Stimulated activated CD4-positive, alpha-beta T cell treated with anti-CD3 and anti-CD28 coated beads, TNF-alpha, amount 100 ng/mL, for 24 hours (primary cell): ENCODE measurements at regions not wholly inside any gene's neighbourhood (a gene's known extent, or its start where the extent isn't known, plus 50 kb on each side); places are given as distances from the start of the nearest gene placed in this dataset.

Source experiments
- DNase-seq, 3 experiments: peaks; one replicate each; pipeline ENCODE4 v3.0.0-alpha.2; 2020; ENCODE audit warnings: low read depth in 3 of 3

DNA sequence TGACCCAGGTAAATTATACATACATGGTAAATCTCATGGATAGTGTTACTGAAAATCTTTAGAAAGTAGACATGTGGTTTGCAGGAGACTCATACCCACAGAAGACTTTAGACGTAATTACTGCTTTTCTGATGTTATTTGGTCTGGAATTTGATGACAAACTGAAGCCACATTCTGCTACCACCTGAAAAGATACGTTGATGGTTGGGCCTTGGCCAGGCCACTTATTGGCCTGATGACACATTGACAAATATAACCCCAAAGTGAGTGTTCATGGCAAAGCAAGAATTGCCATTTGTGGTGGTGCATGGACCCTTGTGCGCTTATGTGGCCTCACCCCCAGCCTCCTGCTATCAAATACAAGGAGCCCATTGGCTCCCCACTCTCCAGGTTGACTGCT is 155.6 kb downstream of the METTL4 start:
- DNase-seq: no peak

DNA sequence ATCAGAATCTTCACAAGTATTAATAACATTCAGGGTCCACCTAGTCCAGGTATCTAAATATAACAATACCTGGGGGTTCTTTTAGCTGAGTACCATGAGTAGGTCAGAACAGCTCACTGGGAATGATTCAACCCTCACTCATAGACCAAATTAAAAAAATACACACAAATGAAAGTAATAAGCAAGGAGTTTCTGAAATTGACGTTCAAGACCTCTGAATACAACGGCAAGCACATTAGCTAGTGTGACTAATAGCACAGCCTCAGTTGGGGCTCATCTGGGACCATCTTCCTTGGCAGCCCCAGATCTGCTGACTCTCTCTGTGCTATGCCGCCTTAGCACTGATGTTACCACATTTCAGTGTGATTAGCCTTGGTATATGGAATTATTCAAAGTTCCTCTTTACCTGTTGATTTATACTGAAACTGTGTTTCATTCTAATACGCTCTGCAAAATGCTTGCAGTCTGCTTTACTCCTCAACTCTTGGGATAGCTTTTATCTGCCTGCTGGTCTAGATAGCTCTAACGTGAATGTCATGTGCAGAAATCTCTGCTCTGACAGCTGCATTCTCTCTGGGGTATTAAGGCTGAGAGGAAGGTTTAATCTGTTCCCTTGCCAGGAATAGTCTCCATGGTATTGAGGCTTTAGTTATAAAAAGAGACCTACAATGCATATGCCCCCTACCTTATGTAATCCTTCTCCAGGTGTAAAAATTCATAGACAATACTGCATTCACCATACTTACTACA is 153.3 kb downstream of the METTL4 start:
- DNase-seq: no peak

DNA sequence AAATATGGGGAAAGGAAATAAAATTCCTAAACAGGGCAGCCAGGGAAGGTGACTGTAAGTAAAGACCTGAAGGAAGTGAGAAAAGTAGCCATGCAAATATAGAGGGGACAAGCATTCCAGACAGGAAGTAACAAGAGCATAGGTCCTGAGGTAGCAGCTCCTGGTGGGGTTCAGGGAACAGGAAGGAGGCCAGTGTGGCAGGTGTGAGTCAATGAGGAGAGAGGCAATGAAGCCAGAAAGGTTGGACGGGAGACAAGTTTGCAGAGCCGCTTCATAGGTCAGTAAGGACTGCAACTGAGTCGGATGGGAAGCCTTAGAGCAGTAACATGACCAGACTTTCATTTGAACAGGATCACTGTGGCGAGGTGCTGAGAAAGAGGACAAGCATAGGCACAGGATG is 150.9 kb downstream of the METTL4 start:
- no peak for DNase-seq

DNA sequence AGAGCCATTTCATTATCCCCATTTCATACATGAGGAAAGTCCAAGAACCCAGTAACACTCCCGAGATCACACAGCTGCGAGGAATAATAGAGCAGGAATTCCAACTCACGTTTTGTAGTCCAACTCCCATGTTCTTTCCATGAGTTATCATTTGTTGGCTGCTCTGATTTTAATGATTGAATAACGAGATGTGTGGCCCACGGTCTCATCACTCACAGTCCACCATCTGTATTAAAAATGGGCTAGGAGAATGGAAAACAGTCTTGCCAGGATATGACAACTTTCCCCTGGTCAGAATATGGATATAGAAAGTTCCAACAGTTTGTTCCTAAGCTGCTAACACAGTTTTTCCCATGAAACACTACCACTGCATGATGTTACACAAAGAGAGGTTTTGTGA is 147.5 kb downstream of the METTL4 start:
- DNase-seq: no peak

DNA sequence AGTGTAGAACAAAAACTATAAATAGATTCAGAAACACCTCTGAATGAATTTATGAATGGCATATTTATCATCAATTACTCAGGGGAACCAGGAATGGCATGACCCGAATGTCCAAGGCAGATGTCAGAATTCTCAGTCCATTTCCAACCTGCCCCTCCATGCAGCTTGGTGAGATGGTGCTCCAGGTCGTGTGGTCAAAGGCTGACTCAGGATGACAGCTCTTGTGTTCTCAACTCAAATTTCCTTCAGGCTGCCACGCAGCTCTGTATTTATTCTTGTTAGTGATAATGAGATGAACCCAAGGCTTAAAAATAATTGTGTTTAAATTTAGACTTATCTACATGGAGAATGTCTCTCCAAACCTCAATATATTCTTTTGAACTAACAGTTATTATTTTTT is 146.9 kb downstream of the METTL4 start:
- DNase-seq: no peak

DNA sequence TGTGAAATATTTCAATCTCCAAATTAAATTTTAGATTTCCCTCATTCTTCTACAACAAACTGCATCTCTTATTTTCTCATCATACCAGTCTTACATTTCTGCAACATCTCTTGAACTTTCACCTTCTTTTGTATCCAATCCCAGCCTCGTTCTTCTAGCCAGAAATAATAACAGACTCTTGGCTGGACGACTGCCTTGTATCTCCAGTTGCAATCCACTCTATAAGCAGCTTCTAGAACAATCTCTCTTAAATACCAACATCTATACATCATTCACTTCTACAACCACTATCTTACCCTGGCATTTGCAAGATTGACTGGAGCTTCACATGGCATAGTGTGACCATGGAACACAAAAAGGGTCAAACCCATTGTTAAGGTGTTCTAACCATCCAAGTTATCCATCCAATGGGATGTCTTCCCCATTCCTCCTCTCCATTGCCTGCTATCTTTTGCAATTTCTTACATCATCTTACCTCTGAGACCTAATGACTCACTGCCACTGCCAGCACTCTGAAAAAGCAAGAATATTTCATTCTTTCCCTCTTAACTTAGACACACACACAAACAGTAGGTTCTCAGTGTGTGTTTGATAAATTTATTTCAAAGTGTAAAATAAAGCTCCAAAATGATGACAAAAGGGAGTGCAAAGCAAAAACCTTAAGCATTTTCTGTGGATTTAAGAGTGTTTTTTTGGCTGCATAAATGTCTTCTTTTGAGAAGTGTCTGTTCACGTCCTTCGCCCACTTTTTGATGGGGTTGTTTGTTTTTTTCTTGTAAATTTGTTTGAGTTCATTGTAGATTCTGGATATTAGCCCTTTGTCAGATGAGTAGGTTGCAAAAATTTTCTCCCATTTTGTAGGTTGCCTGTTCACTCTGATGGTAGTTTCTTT is 145.6 kb downstream of the METTL4 start:
- DNase-seq: no peak

DNA sequence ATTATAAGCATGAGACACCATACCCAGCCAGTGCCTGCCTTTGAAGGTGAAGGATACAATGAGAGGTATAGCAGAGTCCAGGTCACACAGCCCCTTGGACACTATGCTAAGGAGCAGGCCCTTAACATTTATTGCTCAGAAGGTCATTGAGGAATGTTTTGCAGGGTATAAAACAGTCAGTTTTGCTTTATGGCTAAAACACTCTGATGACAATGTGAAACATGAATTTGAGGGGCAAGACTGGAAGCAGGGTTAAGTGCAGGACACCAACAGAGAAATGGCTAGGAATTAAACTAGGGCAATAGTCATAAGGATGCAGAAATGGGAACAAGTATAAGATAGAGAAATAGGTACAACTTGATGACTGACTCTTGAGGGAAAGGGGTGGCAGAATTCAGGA is 141.1 kb downstream of the METTL4 start:
- no peak for DNase-seq

DNA sequence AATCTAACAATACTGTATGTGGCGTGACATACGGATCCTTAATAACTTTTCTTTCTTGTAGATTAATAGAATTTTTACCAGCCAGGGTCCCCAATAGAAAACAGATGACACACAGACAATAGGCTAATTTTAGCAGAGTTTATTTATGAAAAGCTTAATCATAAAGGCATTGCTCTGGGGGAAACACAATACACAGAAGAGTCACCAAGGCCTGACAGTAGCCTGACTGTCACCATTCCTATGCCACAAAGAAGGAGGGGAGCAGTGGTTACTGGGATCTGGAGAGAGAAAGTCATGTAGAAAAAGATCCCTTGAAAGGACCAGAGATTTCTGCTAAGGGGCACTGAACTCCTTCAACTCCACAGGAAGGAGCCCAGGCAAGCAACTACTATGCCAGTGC is 139.5 kb downstream of the METTL4 start:
- no peak for DNase-seq

DNA sequence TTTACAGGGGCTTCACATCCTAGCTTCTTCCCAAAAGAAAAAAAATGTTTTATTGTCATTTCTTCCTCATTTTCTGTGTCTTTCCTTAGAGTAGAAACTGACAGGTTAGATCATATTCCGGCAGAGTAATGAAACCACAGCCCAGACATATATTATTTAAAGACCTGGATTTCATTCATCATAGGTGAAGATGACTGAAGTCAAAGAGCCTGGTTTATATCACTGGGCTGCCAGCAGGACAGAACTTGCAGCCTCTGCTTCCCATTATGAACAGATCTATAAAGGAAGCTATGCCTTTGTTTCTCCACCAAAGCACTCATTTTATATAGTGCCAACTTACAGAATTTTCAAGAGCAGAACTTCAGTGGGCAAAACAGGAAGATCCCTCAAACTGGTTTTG is 137.9 kb downstream of the METTL4 start:
- DNase-seq: no peak

DNA sequence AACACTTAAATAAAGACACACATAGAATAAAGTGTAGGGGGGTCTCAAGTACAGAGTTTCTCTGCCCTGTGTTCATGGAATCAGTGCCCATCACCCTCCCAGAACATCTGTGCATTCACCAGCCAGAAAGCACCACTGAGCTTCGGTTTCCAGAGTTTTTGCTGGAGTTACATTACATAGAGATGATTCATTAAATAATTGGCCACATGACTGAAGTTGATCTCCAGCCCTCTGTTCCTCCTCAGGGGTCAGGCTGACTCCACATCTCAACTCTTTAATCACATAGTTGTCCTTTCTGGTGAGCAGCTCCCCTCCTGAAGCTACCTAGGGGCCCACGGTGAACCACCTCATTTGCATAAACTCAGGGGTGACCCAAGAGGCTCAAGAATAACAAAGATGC is 129.8 kb downstream of the METTL4 start:
- DNase-seq: no peak

DNA sequence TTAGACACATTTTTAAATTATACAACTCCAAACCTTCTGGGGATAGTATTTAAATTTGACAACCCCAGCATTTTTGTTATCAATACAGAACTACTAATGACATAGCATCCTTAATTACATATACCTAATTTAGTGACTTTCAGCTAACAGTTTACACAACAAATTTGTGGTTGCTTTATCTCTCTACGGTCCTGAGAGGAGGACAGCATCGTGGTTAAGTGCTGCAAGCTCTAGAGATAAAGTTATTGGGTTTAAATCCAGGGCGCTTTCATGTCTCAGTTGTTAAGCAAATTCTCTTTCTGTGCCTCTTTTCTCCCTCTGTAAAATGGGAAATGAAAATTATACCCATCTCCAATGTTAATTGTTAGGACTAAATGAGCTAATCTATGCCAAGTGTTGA is 129.3 kb downstream of the METTL4 start:
- DNase-seq: no peak

DNA sequence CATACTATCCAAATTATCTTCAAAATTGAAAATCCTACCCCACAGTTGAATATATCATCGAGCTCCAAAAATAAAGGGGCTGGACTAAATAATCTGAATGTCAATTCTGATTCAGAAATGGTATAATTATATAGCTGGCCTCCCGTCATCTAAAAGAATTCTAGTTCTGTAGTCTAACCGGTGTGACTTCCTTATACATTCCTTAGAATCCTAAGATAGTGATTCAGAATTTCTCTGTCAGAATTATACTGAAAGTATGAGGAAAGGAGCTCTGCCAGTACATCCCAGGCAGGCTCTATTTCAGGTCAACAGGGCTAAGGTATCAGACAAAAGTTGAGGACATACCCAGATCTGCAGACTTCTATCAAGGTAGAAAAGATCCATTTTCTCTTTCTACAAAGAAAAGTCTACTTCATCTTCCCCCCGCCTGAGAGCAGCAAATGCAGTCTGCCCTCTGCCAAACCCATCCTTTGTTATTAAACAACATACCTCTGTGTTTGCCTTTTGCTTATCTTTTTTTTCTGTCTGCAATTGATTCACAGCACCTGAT is 128.5 kb downstream of the METTL4 start:
- DNase-seq: no peak

DNA sequence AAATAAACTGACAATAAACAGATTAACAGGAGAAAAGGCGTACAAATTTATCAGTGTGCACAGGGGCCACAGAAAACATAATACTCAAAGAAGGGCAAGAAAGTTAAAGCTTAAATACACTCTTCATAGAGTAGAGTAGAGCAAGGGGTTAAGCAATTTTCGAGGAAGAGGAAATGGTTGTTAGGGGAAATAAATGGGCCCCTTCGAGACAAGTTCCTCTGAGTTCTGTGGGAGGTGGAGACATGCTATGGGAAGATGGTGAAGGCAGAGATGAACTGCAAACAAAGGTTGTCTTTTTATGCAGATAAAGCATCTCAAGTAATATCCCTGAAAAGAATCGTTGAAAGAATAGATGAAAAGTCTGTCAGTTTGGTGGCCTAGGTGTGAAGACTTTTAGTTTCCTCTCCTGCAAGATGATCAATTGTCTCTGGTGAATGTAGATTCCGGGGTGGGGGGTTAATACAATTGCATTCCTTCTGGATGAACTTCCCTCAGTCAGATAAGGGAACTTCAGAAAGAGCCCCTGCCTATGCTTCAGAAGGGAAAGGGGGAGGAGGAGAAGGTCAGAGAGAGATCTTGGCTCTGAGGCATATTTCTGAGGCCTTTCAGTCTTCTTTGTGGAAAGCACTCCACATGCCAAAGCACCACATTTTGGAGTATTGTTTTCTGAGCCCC is 127.0 kb downstream of the METTL4 start:
- no peak for DNase-seq

DNA sequence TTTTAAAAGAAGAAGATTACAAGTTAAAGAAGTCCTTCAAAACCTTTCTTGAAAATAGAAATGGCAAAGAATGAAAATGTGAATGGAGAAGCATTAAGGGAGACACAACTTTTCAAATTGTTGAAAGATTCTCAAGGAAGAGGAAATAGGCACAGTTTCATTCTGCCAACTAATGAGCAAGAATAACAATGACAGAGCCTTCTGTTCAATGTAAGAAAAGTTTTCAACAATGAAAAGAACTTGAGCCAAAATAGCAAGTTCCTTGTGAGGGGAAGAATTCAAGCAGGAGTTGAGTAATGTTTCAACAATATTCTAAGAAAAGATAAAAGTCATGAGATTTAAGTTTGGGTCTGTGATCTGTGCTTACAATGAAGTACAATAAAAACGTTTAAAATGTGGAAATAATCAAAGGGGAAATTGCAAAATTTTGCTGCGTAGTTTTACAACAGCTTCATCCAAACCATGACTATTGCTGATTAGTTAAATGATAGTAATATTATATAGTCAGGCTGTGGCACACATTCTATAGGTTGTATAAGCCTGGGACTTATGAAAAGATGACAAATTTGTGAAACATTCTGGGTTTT is 122.6 kb downstream of the METTL4 start:
- DNase-seq: no peak

DNA sequence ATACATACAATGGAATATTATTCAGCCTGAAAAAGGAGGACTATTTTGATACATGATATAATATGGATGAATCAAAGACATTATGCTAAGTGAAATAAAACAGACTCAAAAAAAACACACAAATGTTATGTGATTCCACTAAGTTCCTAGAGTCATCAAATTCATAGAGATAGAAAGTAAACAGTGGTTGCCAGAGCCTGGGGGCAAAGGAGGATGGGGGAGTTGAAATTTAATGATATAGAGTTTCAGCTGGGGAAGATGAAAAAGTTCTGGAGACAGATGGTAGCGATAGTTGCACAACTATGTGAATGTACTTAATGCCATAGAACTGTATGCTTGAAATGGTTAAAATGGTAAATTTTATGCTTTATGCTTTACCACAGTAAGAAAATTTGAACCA is 119.7 kb downstream of the METTL4 start:
- no peak for DNase-seq

DNA sequence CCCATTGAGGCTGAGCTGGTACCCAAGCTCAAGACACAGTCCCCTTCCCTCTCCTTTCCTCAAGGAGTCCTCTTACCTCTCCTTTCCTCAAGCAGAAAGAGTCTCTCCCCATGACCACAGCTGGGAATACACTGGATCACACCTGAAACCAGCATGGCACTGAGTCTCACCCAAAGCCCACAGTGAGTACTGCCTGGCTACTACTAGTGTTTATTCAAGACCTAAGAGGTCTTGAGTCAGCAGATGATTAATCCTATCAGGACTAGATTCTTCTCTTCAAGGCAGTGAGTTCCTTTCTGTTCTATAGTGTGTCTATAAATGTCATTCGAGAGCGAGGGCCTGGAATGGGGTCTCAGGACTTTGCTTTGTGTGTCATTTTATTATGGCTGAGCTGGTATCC is 111.4 kb downstream of the METTL4 start:
- DNase-seq: no peak

DNA sequence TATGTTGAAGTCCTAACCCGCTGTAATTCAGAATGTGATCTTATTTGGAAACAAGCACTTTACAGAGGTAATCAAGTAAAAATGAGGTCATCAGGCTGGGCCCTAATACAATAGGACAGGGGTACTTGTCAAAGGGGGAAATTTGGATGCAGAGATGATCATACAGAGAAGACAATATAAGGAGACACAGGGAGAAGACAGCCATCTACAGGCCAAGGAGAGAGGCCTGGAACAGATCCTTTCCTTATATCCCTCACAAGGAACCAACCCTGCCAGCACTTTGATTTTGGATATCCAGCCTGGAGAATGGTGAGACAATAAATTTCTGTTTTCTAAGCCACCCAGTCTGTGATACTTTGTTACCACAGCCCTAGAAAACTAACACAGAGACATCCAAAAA is 104.3 kb downstream of the METTL4 start:
- DNase-seq: no peak

DNA sequence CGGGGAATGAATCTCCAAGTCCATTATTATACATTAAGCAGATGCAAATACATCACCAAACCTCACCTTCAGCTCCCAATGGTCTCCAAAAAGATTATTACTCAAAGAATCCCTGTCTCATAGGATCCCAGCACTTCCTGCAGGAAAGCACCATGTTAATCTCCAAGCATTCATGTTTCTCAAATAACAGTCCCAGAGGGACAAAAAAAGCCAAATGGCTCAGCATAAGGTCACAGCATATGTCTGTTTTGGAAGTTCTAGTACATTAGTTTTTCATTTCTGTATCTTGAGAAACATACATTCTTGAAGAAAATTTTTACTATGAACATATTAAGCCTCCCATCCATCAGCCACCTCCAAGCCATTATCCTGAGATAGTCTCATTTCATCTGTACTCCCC is 103.3 kb downstream of the METTL4 start:
- DNase-seq: no peak

DNA sequence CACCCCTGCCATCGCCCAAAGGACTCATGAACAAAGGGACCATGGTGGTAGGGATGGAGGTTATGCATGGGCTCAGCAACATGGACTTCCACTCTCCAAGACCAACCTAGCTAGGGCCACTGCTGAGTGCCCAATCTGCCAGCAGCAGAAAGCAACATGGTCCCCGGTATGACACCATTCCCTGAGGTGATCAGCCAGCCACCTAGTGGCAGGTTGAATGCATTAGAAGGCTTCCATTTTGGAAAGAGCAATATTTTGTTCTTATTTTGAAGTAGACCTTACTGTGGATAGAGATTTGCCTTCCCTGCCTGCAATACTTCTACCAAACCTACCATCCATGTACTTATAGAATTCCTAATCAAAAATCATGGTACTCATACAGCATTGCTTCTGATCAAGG is 99.8 kb downstream of the METTL4 start:
- DNase-seq: no peak

DNA sequence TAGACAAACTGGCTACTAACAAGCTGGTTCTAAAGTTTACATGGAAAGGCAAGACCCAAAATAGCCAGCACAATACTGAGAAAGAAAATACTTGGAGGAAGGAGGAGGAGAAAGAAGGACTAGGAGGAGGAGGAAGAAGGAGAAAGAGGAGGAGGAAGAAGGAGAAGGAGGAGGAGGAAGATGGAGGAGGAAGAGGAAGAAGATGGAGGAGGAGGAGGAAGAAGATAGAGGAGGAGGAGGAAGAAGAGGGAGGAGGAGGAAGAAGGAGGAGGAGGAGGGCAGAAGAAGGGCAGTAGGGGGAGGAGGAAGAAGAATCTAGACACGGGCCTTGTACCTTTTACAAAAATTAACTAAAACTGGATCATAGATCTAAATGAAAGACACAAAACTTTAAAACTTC is 92.6 kb downstream of the METTL4 start:
- DNase-seq: no peak

DNA sequence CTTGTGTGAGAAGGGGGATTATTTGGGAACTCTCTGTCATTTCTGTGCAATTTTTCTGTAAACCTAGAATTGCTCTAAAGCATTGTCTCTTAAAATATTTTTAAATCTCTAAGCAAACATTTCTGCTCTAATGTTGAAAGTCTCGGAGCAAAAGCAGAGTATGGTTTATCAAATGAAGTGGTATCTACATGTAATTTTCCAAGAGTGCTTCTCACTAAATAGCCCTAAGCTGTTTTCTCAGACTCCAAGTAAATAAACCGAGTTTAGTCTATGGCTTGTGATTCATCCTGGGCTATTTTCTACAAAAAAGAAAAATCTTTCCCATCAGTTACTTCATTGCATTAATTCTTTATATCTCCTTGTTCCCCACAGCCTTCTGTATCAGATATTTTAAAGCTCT is 90.8 kb downstream of the METTL4 start:
- DNase-seq: no peak
